ENCODE measurements at regions not wholly inside any gene's neighbourhood (a gene's known extent, or its start where the extent isn't known, plus 50 kb on each side); places are given as distances from the start of the nearest gene placed in this dataset.

DNA sequence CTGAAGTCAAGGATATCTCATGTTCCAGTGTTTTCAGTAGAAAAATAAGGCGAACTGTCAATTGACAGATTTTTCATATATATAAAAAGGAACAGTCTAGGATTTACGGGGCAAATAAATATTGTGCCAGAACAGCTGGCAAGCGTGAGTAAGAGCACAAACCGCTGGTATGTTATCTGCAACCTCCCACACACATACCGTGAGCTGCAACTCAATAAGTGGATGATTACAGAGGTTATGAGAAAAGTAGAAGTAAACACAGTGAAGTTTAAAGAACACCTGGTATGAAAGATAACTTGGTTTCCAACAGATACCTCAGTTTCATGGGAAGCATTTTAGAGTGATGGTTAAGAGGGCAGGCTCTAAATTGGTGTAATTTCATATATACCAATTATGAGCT lies 733.4 kb downstream of the TUSC7 start:
- TF ChIP-seq, protein P1, sequence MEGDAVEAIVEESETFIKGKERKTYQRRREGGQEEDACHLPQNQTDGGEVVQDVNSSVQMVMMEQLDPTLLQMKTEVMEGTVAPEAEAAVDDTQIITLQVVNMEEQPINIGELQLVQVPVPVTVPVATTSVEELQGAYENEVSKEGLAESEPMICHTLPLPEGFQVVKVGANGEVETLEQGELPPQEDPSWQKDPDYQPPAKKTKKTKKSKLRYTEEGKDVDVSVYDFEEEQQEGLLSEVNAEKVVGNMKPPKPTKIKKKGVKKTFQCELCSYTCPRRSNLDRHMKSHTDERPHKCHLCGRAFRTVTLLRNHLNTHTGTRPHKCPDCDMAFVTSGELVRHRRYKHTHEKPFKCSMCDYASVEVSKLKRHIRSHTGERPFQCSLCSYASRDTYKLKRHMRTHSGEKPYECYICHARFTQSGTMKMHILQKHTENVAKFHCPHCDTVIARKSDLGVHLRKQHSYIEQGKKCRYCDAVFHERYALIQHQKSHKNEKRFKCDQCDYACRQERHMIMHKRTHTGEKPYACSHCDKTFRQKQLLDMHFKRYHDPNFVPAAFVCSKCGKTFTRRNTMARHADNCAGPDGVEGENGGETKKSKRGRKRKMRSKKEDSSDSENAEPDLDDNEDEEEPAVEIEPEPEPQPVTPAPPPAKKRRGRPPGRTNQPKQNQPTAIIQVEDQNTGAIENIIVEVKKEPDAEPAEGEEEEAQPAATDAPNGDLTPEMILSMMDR (IDR thresholded peaks at IDR 0.05; ENCODE audit: insufficient read depth, low read depth, low read length): no peak
- no peak for TF ChIP-seq EZH2 (IDR thresholded peaks at IDR 0.05; ENCODE audit: insufficient read depth, low read length)

Data from astrocyte (in vitro differentiated cells and primary cell).